SK-N-SH treated with all-trans-retinoic acid at 6 μM for 48 hours (cell line): ENCODE measurements at regions not wholly inside any gene's neighbourhood (a gene's known extent, or its start where the extent isn't known, plus 50 kb on each side); places are given as distances from the start of the nearest gene placed in this dataset.

Source experiments
- ATAC-seq: fragments of 200-7000 bp; cut with Tn5 transposase; 3 replicates; pipeline ENCODE4 v1.9.1; 2020; ENCODE audit warnings: mild to moderate bottlenecking, moderate library complexity
- ARNTL ChIP-seq: fragments of 450-650 bp; formaldehyde crosslinking; IDR thresholded peaks from 2 replicates; pipeline ENCODE4 v1.5.0; 2020; ENCODE audit warnings: low read depth, mild to moderate bottlenecking, moderate library complexity, borderline replicate concordance
- CSDC2 ChIP-seq: fragments of 250-450 bp; sonication (Bioruptor Pico); IDR thresholded peaks from 2 replicates; pipeline ENCODE4 v1.5.0; 2020; ENCODE audit warnings: mild to moderate bottlenecking, moderate library complexity
- CSRNP3 ChIP-seq: fragments of 250-450 bp; sonication (Bioruptor Pico); IDR thresholded peaks from 2 replicates; pipeline ENCODE4 v1.5.1; 2021; ENCODE audit warnings: mild to moderate bottlenecking, moderate library complexity
- ESRRG ChIP-seq: fragments of 250-450 bp; sonication (Bioruptor Pico); IDR thresholded peaks from 2 replicates; pipeline ENCODE4 v1.6.1; 2021; ENCODE audit warnings: mild to moderate bottlenecking
- GLIS3 ChIP-seq: fragments of 250-450 bp; sonication (Bioruptor Pico); IDR thresholded peaks from 2 replicates; pipeline ENCODE4 v1.5.0; 2020; ENCODE audit warnings: mild to moderate bottlenecking, moderate library complexity
- ISL1 ChIP-seq: fragments of 250-450 bp; sonication (Bioruptor Pico); IDR thresholded peaks from 2 replicates; pipeline ENCODE4 v2.1.2; 2022; ENCODE audit warnings: mild to moderate bottlenecking, moderate library complexity
- OSR1 ChIP-seq: fragments of 250-450 bp; sonication (Bioruptor Pico); IDR thresholded peaks from 2 replicates; pipeline ENCODE4 v1.8.0; 2022; ENCODE audit warnings: moderate library complexity, mild to moderate bottlenecking, inconsistent platforms
- PPARA ChIP-seq: fragments of 250-450 bp; sonication (Bioruptor Pico); IDR thresholded peaks from 2 replicates; pipeline ENCODE4 v1.5.0; 2020; ENCODE audit warnings: mild to moderate bottlenecking, borderline replicate concordance
- RARB ChIP-seq: fragments of 250-450 bp; sonication (Bioruptor Pico); IDR thresholded peaks from 2 replicates; pipeline ENCODE4 v1.8.0; 2021; ENCODE audit warnings: mild to moderate bottlenecking, moderate library complexity
- SNAI2 ChIP-seq: fragments of 250-450 bp; sonication (Bioruptor Pico); IDR thresholded peaks from 2 replicates; pipeline ENCODE4 v1.5.0; 2020; ENCODE audit warnings: mild to moderate bottlenecking, moderate library complexity
- TCF4 ChIP-seq: fragments of 250-450 bp; sonication (Bioruptor Pico); IDR thresholded peaks from 2 replicates; pipeline ENCODE4 v1.8.0; 2021; ENCODE audit warnings: mild to moderate bottlenecking, moderate library complexity, borderline replicate concordance
- TOX ChIP-seq: fragments of 250-450 bp; sonication (Bioruptor Pico); IDR thresholded peaks from 2 replicates; pipeline ENCODE4 v1.8.0; 2021; ENCODE audit warnings: mild to moderate bottlenecking, moderate library complexity, borderline replicate concordance
- ZC3H10 ChIP-seq: fragments of 250-450 bp; sonication (Bioruptor Pico); IDR thresholded peaks from 2 replicates; pipeline ENCODE4 v1.5.1; 2021; ENCODE audit warnings: mild to moderate bottlenecking, moderate library complexity
- ZFP3 ChIP-seq: fragments of 250-450 bp; sonication (Bioruptor Pico); IDR thresholded peaks from 2 replicates; pipeline ENCODE4 v1.5.0; 2020; ENCODE audit warnings: mild to moderate bottlenecking, moderate library complexity
- ZFP30 ChIP-seq: fragments of 450-650 bp; formaldehyde crosslinking; IDR thresholded peaks from 2 replicates; pipeline ENCODE4 v1.5.0; 2022; ENCODE audit warnings: mild to moderate bottlenecking, moderate library complexity
- ZNF565 ChIP-seq: fragments of 450-650 bp; formaldehyde crosslinking; conservative IDR thresholded peaks from 2 replicates; pipeline ENCODE4 v1.5.0; 2020; ENCODE audit warnings: low read depth, mild to moderate bottlenecking, moderate library complexity
- ZNF8 ChIP-seq: fragments of 450-650 bp; formaldehyde crosslinking; IDR thresholded peaks from 2 replicates; pipeline ENCODE4 v1.5.0; 2020; ENCODE audit warnings: mild to moderate bottlenecking, moderate library complexity
- TF ChIP-seq, protein P1 (sequence below): fragments of 250-450 bp; sonication (Bioruptor Pico); IDR thresholded peaks from 2 replicates; pipeline ENCODE4 v1.8.0; 2020; ENCODE audit warnings: mild to moderate bottlenecking, moderate library complexity, borderline replicate concordance
- TF ChIP-seq, protein P2 (sequence below): fragments of 250-450 bp; sonication (Bioruptor Pico); IDR thresholded peaks from 2 replicates; pipeline ENCODE4 v1.8.0; 2021; ENCODE audit warnings: low read depth, mild to moderate bottlenecking, moderate library complexity, borderline replicate concordance
- TF ChIP-seq, protein P3 (sequence below): fragments of 250-450 bp; sonication (Bioruptor Pico); IDR thresholded peaks from 2 replicates; pipeline ENCODE4 v1.5.1; 2020; ENCODE audit warnings: low read depth, mild to moderate bottlenecking, moderate library complexity

DNA sequence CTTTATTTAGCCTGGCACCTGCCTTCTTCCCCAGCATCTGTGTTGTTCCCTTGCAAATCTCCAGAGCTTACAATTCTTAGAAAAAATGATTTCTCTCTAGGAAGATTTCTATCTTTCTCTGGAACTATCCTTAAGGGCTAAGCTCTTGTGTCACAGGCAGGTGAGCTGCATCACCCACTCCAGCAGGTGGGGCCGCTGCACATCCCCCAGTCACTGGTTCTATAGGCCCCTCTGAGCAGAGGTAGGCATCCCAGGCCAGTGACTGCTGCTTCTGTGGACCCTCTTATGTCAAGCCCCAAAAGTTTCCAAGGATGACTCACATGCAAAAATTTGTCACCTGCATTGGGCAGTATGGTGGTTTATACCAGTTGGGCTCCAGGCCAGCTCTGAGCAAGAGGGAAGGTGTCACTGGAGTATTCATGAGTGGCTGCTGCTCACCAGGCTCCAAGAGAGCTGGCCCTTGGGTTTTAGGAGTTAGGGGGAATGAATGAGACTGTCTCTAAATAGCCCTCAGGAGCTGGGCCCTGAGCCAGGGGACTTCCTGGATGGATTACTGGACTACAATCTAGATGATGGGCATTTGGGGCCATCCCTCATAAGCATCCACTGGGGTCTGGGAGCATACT, 208.1 kb upstream of the EOLA2 start (continued):
- TF ChIP-seq PPARA (CRISPR knock-in tag) (no peak), OSR1 (no peak), RARB (CRISPR knock-in tag) (no peak), ARNTL (no peak), ZFP3 (CRISPR knock-in tag) (no peak), CSDC2 (no peak), ZFP30 (CRISPR knock-in tag) (no peak)

DNA sequence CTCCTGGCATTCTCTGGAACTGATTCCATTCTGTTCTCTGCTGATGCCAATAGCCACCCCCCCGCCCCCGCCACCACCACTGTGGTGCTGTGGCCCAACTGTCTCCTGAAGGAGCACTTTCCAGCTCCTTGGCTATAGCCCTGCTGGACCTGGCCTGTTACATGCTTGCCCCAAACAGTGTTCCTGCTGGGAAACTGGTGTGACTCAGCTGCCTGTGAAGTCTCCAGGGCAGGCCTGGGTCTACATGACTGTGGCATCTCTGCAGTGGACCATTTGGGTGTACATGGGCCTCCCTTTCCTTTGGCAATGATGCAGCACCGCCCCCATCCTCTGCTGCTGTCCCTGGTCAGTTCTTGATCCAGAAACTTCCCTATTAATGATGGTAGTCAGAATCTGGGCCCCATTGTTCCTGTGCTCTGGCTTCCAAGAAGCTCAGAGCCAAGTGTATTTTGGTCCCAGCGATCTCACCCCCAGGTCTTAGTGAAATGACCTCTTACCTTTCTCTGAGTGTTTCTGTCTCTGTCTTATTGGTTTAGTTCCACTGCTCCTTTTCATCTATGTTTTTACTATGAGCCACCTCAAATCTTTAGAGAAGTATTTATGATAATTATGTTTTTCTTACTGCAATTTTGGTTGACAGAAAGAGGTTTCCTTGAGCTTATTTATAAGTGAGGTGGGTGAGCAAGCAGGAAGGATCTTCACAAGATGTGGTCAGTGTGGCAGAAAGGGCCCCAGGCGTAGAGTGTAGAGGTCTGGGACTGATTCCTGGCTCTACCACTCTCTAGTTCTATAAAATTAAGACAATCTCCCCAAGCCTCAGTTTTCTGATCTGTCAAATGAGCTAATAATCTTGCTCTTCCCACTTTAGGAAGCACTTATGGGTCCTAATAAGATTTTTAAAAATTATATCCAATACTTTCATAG, 210.7 kb upstream of the EOLA2 start:
- no peak for TF ChIP-seq ZNF8
- no peak for TF ChIP-seq ZNF565 (CRISPR knock-in tag)
- TF ChIP-seq PPARA (CRISPR knock-in tag), result no peak
- no peak for TF ChIP-seq ISL1 (CRISPR knock-in tag)
- TF ChIP-seq, protein P1, sequence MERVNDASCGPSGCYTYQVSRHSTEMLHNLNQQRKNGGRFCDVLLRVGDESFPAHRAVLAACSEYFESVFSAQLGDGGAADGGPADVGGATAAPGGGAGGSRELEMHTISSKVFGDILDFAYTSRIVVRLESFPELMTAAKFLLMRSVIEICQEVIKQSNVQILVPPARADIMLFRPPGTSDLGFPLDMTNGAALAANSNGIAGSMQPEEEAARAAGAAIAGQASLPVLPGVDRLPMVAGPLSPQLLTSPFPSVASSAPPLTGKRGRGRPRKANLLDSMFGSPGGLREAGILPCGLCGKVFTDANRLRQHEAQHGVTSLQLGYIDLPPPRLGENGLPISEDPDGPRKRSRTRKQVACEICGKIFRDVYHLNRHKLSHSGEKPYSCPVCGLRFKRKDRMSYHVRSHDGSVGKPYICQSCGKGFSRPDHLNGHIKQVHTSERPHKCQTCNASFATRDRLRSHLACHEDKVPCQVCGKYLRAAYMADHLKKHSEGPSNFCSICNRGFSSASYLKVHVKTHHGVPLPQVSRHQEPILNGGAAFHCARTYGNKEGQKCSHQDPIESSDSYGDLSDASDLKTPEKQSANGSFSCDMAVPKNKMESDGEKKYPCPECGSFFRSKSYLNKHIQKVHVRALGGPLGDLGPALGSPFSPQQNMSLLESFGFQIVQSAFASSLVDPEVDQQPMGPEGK (CRISPR knock-in tag), result no peak
- TF ChIP-seq, all 23 proteins: peak for 0
- no peak; the same call in 2 of the 3 replicates for ATAC-seq

DNA sequence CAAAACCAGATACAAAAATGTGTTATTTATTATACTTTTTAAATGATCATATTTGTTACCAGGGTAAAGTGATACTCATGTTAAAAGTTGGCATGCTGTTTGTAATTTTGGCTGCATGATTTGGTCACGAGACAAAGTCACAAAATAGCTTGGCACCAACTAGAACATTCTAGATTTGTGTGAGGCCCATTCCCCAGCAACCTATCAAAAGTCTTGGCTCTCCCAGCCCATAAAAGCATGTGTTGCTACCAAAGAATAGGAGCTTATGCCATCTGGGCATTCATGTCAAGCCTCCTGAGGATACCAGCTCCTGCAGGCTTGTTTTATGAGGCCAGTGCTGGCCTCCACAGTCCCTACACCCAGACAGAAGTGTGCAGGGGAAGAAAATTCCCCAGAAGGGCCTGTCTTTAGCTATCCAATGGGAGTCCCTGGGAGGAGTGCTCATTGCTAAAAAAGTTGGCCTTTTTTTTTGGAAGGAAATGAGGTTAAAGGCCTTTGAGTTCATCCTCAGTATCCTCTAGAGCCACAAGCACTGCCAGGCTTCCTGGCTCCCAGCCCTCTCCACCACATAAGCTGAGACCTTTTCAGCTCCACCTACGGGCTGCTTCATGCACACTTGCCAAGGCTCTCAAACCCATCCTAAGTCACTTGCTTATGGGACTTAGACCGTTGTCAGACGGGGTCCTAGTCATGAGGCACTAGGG, 211.9 kb upstream of the EOLA2 start:
- no peak for TF ChIP-seq SNAI2 (CRISPR knock-in tag)
- TF ChIP-seq CSDC2, result no peak
- no peak for TF ChIP-seq OSR1
- no peak for TF ChIP-seq ARNTL
- TF ChIP-seq GLIS3, result no peak
- TF ChIP-seq ISL1 (CRISPR knock-in tag), result no peak
- no peak for TF ChIP-seq PPARA (CRISPR knock-in tag)
- TF ChIP-seq, protein P2, sequence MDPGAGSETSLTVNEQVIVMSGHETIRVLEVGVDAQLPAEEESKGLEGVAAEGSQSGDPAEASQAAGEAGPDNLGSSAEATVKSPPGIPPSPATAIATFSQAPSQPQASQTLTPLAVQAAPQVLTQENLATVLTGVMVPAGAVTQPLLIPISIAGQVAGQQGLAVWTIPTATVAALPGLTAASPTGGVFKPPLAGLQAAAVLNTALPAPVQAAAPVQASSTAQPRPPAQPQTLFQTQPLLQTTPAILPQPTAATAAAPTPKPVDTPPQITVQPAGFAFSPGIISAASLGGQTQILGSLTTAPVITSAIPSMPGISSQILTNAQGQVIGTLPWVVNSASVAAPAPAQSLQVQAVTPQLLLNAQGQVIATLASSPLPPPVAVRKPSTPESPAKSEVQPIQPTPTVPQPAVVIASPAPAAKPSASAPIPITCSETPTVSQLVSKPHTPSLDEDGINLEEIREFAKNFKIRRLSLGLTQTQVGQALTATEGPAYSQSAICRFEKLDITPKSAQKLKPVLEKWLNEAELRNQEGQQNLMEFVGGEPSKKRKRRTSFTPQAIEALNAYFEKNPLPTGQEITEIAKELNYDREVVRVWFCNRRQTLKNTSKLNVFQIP (CRISPR knock-in tag), result no peak
- TF ChIP-seq ZC3H10 (CRISPR knock-in tag), result no peak
- no peak for TF ChIP-seq TOX (CRISPR knock-in tag)
- TF ChIP-seq ZNF8, result no peak
- no peak for TF ChIP-seq ZFP3 (CRISPR knock-in tag)
- no peak for TF ChIP-seq ESRRG (CRISPR knock-in tag)
- TF ChIP-seq CSRNP3, result no peak
- ATAC-seq, result no peak

DNA sequence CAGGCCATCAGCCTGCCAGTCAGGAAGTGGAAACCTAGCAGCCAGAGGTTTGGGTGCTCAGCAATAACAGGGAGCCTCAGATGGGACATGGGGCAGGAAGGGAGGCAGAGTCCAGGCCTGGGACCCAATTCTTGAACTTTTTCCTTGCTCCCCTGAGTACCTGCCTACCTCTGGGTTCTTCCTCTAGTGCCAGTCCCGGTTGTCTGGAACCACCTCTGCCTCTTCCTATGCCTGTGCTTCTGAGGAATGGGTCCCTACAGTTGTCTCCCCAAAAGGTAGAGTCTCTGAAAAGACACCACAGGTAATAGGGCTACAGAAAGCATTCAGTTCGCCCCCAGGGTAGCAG, 212.4 kb upstream of the MAMLD1 start:
- ATAC-seq, result no peak
- TF ChIP-seq CSRNP3, result no peak
- no peak for TF ChIP-seq ZNF8
- no peak for TF ChIP-seq ARNTL
- TF ChIP-seq OSR1, result no peak
- TF ChIP-seq, protein P1 (CRISPR knock-in tag), result no peak
- no peak for TF ChIP-seq GLIS3
- TF ChIP-seq ZNF565 (CRISPR knock-in tag), result no peak
- no peak for TF ChIP-seq RARB (CRISPR knock-in tag)
- no peak for TF ChIP-seq ESRRG (CRISPR knock-in tag)
- TF ChIP-seq PPARA (CRISPR knock-in tag), result no peak
- no peak for TF ChIP-seq ISL1 (CRISPR knock-in tag)
- TF ChIP-seq ZFP30 (CRISPR knock-in tag), result no peak
- no peak for TF ChIP-seq TCF4
- TF ChIP-seq, protein P3, sequence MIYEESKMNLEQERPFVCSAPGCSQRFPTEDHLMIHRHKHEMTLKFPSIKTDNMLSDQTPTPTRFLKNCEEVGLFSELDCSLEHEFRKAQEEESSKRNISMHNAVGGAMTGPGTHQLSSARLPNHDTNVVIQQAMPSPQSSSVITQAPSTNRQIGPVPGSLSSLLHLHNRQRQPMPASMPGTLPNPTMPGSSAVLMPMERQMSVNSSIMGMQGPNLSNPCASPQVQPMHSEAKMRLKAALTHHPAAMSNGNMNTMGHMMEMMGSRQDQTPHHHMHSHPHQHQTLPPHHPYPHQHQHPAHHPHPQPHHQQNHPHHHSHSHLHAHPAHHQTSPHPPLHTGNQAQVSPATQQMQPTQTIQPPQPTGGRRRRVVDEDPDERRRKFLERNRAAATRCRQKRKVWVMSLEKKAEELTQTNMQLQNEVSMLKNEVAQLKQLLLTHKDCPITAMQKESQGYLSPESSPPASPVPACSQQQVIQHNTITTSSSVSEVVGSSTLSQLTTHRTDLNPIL (CRISPR knock-in tag), result no peak
